ENCODE measurements at regions not wholly inside any gene's neighbourhood (a gene's known extent, or its start where the extent isn't known, plus 50 kb on each side); places are given as distances from the start of the nearest gene placed in this dataset.
A peak's percentile ranks its signal among the peaks of the same experiment; 100 is the strongest.

DNA sequence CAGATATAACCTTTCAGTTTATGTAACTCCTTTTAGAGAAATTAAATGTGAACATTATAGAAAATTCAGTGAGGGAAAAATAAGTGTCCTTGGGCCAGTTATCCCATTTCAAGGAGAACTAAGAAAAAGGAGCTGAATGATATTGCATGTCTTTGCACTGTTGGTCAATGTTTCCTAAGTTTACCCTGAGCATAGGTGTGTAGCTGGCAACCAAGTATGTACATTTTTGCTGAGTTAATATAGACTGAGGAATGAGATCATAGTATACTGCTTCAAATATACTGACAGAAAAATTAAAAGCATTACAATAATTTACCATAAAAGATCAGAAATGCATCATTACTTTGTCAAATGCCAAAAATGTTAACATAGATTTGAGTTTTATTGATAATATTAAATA lies 2128.7 kb upstream of the C9orf72 start:
- DNase-seq (ENCODE audit: low spot score): no peak

DNA sequence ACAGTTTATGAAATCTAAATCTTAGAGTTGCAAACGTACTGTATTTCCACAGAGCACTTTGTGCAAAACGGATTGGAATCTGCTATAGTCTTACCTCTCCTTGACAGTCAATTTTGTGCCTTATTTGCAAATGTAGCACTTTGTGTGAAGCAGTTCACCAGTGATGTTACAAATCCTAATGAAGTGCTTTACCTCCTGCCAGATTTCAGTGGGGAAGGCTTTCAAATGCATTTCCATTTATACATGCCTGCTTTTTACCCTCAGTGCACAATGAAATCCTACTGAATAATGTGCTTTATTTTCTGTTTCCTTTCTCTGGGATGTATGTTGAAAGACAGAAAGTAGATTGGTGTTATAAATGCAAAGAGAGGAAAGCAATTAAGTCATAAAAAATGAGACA lies 2141.6 kb upstream of the C9orf72 start:
- no peak for DNase-seq (ENCODE audit: low spot score)

DNA sequence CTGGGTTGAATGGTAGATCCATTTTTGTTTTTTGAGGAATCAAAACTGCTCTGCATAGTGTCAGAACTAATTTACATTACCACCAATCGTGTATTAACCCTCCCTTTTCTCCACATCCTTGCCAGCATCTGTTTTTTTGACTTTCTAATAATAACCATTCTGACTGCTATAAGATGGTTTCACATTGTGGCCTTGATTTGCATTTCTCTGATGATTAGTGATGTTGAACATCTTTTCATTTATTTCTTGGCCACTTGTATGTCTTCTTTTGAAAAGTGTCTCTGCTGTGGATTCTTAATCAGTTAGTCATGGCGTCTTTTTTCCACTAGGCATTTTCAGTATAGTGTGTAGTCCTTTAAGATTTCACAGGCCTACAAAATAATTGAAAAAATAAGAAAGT lies 2144.3 kb upstream of the C9orf72 start:
- no peak for DNase-seq (ENCODE audit: low spot score)

DNA sequence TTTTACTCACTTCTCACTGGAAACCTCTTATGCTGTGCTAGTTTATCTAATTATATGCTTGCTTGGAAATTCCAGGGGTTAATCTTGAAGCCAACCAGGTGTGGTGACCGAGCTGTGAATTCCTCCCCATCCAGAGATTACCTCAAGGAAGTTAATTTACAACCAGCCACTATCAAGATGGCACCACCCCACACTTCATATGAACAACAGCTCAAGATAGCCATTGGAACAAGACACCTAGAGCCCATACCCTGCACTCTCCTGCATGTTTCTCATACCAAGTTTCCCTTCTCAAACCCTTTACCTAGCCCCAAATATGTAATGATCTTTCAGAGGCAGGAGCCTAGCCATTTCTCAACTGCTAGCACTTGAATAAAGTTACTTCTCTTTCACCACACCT lies 2156.9 kb upstream of the C9orf72 start:
- DNase-seq (ENCODE audit: low spot score): no peak

DNA sequence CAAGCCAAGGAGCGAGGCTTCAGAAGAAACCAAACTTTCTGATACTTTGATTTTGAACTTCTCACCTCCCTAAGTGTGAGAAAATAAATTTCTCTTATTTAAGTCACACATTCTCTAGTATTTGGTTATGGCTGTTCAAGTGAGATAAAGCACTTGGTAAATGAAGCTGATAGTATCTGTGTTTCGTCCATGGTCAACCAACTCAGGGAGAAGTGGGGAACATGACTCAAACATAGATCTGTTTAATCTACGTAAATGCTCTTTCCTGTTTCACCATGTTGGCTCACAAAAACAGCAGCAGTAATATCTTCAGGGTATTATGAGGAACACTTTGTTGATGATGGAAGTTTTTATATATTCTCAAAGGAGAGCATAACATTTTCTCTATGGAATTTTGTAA lies 2167.2 kb upstream of the C9orf72 start:
- DNase-seq (ENCODE audit: low spot score): no peak

DNA sequence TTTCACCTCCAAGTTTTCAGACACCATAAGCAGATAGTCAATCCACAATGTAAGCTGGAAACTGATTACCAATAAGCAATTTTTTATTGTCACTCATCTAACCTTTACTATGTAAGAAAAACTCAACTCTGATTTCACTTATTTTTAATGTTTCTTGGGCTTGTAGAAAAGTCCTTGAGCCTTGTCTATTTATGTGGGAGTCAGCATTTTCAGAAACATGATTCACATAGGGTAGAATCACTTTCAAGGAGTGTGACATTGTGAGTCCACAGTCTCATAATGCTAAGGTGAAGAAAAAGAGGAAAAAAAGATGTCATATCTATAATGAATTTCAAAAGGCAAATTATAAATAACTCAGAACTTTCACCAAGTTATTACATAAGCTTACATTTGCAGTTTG lies 2167.9 kb upstream of the C9orf72 start:
- no peak for DNase-seq (ENCODE audit: low spot score)

DNA sequence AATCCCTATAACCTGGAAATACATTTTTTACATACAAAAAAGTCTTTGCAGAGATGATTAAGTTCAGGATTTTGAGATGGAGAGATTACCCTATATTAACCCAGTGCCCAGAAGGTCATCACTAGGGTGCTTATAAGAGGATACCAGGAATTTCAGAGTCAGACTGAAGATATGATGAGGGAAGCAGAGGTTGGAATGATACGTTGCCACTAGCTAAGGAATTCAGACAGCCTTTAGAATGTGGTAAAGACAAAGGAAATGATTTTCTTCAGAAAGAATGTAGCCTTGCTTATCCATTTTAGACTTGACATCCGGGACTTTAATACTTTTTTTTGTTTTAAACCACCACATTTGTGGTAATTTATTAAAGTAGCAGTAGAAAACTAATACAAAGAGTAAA lies 2176.8 kb upstream of the C9orf72 start:
- DNase-seq (ENCODE audit: low spot score): peak; percentile 5

DNA sequence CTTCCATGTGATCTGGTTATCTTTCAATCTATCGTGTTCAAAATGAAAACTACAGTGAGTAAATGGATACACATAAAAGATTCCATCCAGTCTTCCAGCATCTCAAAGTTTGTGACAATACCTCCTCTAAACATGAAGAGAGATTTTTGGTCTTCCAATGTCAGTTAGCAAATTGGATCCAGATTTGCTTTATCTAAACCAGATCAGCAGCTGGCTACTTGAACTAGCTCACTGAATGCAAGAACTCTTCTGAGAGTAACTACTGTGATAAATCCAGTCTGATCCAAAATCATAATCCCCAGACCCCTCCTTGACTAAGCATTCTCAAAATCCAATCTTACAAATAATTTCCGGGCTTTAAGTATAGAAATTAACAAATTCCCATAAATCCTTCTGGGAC lies 2177.9 kb upstream of the C9orf72 start:
- no peak for DNase-seq (ENCODE audit: low spot score)

DNA sequence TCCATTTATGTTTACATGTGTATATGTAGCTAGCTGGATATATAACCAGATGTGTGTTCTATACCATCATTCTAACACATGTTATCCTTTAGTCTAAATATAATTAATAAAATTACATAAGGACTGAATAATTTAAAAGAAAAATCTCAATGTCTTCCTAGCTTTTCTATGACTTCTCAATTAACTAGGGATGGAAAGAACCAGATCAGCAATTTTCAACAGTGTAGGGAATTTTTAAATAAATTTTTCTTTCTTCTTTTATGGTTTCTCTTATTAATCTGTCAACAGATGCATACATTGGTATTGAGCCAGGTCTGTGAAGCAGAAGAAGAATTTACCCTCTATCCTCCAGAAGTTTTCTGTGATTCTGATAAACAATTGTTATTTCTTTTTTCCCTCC lies 2180.4 kb upstream of the C9orf72 start:
- DNase-seq (ENCODE audit: low spot score): no peak

DNA sequence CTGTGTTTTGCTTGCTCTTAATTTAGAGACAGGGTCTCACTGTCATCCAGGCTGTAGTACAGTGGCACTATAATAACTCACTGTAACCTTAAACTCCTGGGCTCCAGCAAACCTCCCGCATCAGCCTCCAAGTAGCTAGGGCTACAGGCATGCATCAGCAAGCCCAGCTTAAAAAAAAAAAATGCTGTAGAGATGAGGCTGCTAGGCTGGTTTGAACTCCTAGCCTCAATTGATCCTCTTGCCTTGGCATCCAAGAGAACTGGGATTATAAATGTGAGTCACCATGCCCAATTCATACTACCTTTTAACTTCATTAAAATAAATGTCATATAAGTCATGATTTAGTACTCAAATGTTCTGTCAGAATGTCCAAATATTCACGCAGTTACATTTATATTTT lies 2195.7 kb upstream of the C9orf72 start:
- no peak for DNase-seq (ENCODE audit: low spot score)

DNA sequence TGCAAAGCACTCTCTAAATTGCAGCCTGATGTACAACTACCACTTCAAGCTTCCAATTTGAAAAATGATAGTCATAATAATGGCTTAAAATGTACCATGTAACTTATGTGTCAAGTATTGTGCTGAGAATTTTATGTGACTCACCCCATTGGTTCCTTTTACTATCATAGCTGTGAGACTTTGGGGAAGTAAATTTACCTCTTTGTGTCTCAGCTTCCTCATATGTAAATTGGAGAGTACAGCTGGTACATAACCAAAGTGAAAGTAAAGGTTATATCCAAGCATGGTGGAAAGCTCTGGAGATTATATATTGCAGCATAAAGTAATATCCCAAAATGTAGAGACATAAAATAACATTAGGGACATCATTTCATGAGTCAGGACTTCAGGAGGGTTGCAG lies 2200.4 kb upstream of the C9orf72 start:
- DNase-seq (ENCODE audit: low spot score): no peak

DNA sequence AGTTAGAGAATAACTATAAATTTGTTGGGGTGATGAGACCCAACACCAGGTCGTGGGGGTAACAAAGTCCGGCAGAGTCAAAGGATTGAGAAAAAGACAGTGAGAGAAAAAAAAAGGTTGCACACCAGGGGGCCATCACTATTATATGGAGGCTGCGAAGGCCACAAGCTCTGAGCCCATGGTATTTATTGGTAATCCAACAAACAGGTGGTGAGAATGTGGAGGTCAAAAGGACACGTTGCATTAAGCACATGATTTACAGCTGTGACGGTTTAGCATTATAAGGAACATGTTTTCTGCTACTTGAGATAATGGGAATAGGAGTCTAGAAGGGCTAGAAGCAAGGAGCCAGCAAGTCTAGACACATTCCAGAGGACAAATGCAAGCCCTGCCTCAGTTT lies 2202.2 kb upstream of the C9orf72 start:
- no peak for DNase-seq (ENCODE audit: low spot score)

DNA sequence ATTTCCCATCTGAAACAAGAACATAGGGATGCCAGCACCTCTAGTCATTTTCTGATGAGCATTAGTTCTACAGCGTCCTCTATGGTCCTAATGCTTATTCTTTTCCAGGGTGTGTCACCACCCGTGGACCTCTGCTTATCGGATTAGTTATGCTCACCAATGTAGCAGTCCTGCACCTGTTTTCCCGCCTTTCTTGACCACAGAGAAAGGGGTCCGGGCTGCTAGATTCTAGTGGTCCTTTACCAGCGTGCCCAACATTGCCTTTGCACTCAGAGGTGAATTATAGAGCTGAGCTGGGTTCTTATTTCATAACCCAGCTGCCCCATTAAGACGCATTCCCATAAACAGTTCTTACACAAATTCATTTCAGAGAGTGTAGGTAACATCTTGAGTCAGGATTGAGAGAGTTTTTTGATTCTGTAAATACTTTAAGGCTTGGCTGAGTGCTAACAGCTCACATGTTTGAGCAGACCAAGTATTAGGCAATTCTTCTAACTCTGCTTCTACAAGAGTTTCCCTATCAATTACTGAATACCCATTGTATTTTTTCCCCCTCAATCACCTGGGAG lies 2205.1 kb upstream of the C9orf72 start:
- DNase-seq (ENCODE audit: low spot score): no peak

DNA sequence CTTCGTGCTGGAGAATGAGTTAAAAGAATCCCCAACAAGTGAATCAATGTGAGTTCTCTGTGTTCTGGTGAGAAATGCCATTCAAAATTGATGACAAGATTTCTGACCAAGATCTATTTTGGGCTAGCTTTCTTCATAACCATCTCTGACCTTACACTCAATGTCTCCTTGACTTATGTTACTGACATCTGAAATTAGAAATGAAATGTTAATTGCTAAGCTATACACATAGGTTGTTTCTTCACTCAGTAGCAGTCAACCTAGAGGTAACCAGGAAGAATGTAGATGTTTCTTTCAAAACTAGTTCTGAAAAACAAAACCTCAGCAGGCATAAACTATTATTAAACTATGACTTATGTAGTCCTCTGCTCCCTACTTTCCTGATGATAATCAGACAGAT lies 2220.7 kb upstream of the C9orf72 start:
- no peak for DNase-seq (ENCODE audit: low spot score)

DNA sequence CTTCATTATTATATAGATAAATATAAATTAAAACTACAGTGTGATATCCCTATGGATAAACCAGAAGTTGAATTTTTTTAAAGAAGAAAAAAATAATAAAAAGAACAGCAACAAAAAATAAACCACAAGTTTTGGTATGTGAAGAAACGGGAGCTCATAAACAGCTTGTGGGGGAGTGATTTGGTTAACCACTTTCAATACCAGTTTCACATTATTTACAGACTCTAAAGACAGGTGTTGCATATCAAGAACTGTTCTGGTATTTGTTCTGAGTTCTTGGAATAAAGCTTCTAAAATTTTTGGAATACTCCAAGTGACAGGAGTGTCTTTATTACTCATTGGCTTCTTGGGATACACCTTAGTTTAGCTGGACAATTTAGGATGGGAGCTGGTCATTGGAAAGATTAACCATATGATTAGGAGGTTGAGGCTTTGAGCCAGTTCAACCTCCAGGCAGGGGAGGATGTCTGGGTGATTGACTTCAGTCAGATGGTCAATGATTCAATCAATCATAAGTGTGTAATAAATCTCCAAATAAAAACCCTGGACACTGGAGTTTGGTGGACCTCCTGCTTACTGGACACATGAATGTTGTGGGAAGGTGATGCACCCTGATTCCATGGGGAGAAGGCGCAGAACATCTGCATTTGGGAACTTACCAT lies 2223.1 kb upstream of the C9orf72 start:
- DNase-seq (ENCODE audit: low spot score): no peak

DNA sequence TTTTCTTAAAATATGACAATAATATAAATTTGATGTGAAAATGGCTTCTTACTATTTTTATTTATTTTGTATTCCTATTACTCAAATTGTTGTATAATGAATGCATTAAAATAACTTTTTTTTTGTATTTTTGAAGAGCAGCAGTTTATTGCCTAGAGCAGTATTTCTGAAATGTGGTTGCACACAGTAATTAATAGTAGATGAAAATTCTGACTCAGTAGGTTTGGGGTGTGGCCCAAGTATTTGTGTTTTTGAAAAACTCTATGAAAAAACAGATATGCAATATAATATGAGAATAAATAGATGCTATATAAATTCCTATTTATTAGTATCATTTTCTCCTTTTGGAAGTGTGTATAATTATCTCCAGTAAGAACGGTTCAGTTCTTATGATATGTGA lies 2225.3 kb upstream of the C9orf72 start:
- no peak for DNase-seq (ENCODE audit: low spot score)

DNA sequence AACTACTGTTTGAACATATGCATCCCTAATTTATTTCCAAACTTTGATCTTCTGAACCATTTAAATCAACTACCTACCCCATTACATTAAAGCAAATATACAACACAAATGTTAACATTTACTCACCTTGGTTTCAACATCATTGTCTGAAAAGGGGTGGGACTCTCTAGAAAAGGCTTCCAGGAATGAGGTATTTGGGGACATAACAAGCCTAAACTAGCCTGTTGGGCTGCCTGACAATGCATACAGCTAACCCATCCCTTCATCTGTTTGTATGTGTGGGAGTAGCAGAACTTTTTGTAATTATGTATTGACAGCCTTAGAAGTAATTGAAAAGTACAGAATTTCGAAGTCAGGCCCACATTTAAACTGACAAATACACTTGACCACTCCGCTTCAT lies 2225.9 kb upstream of the C9orf72 start:
- no peak for DNase-seq (ENCODE audit: low spot score)

DNA sequence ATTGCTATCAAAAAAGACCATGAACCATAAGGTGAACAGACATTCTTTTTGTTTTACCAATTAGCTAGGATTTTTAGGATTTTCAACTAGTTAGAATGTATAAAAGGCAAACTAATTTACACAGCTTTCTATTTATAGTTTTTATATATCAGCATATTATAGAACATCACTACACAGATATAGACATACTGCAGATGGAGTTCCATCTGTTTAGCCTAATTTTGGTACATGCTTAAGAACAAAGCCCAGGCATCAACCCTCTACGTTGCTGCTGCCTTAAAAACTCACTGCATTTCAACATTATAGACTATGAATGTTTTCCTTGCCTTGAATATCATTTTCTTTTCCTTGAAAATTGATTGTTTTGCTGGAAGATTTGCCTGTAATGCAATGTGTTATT lies 2227.5 kb upstream of the C9orf72 start:
- DNase-seq (ENCODE audit: low spot score): no peak

DNA sequence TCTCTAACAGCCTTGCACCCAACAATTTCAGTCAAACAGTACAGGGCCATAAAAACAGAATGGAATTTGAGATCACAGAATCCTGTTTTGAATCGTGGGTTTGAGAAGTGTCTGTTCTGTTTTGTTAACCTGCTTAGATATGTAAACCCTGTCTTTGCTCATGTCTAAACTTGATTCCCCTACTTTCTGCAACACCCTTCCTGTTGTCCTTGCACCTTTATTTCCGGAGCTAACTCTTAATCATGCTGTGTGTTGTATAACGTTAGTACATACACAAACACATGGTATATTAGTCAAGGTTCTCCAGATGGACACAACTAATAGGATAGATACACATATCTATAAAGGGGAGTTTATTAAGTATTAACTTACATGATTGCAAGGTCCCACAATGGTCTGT lies 2229.2 kb upstream of the C9orf72 start:
- no peak for DNase-seq (ENCODE audit: low spot score)

DNA sequence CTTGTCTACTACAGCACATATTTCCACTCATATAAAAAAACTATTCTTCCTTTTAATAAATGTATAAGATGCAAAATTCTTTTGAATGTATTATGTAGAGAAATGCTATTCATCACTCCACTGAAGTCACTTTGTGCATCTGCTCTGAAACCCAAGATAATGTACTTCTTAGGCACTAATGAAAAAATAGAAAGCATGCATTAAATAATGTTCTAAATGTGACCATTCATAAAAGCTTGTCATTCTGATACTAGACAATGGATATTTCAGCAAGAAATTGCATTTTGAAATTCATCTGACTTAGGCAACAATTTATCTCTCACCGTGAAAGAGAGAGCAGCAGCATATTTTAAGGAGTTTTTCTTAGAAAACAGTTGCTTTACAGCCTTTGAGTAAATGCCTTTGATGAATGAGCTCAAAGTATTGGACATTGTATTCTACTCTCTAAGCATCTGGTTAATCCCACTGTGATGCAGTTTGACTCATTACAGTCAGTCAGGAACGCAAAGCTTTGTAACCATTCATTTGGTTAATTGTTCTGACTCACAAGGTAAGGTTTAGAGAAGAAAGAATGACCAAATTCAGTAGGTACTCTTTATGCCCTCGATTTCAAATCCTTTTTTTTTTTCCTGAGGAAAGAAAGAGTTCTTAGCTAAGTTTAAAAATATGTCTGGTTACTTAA lies 2233.8 kb upstream of the C9orf72 start:
- no peak for DNase-seq (ENCODE audit: low spot score)

DNA sequence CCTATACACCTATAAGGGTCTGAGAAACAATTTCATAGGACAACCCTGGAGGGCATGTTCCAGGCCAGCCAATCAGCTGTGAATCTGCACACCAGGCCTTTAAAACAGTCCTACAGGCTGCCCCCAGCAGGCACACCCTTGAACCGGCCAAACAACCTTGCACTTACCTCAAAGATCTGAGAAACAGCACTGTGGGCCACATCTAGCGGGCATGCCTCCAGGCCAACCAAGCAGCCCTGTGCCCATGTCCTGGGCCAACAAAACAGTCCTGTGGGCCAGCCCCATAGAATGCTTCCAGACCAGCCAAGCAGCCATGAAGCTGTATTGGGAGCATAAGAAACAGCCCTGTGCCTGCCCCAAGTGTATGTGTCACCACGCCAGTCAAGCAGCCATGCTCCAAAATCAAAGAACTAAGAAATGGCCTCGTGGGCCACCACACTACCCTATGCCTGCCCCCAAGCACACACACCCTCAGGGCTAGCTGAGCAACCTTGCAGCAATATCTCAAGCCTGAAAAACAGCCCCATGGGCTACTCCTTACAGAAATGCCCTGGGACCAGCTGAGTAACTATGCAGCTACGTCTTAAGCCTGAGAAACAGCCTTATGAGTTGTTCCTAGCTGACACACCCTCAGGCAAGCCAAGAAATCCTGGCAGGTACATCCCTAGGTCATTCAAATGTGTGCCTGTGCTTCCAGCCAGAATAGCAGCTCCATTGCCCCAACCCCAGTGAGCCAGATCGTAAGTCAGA lies 2243.8 kb upstream of the C9orf72 start:
- no peak for DNase-seq (ENCODE audit: low spot score)

DNA sequence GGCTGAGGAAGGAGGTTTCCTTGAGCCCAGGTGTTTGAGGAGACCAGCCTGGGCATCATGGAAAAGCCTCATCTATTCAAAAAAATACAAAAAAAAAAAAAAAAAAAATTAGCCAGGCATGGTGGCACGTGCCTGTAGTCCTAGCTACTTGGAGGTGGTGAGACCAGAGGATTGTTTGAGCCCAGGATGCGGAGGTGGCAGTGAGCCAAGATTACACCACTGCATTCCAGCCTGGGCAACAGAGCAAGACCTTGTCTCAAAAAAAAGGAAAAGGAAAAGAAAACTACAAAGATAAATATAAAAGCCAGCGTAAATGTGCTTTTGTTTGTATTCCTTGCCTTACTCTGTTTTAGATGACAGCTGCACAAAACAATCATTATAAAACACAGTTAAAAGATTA lies 2249.2 kb upstream of the C9orf72 start:
- no peak for DNase-seq (ENCODE audit: low spot score)

DNA sequence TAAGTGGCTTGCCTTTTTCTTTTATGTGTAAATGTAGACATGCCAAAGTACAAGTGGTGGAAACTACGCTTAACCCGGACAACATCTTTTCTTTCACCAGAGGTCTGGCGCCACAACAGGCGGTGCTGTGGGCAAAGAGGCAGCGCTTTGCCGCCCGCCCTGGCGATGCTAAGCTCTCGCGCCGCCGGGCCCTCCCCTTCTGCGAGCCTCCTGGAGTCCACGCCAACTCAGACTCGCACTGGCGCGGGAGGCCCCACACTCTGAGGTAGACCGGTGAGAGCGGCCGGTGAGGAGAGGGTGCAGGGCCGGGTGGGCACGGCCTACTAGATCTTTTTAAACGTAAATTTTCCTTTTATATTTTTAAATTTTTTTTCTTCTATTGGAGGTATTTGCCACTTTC lies 2253.1 kb upstream of the C9orf72 start:
- no peak for DNase-seq (ENCODE audit: low spot score)
